ENCODE measurements at regions not wholly inside any gene's neighbourhood (a gene's known extent, or its start where the extent isn't known, plus 50 kb on each side); places are given as distances from the start of the nearest gene placed in this dataset.

GRCh38 chr5:167482555-167482954 lies 808.9 kb upstream of the WWC1 start:
- TF ChIP-seq CTCF (IDR thresholded peaks at IDR 0.05) = no peak
- no peak for TF ChIP-seq ZFX (IDR thresholded peaks at IDR 0.05; ENCODE audit: borderline replicate concordance)
